ENCODE measurements at regions not wholly inside any gene's neighbourhood (a gene's known extent, or its start where the extent isn't known, plus 50 kb on each side); places are given as distances from the start of the nearest gene placed in this dataset.
"Not testable (repeated sequence)": the region's sequence is repeated elsewhere in the genome, so short reads cannot be mapped to it uniquely, and the experiment has no call there.

- not testable (repeated sequence) for H3K27ac ChIP-seq (ENCODE audit: low read depth); H3K27me3 Mint-ChIP-seq (ENCODE audit: insufficient read depth, low read depth, poor library complexity)
- peaks cover 52% of the 10 kb centered on the region for H3K9me3 Mint-ChIP-seq
Observed at GRCh38 chr13:62151724-62152123, 736.1 kb upstream of the PCDH20 start.

GRCh38 chr13:62142048-62142447 lies 726.4 kb upstream of the PCDH20 start:
- H3K4me1 ChIP-seq (ENCODE audit: insufficient read depth), result no peaks in the 10 kb centered on the region
- no peak for TF ChIP-seq ETS1 (IDR thresholded peaks at IDR 0.05)
- H3K79me2 ChIP-seq (replicated peaks; ENCODE audit: insufficient read depth), result no peaks in the 10 kb centered on the region
- H3F3A ChIP-seq (replicated peaks; ENCODE audit: low read depth), result no peaks in the 10 kb centered on the region
- DNase-seq (ENCODE audit: low spot score) (no peak), ATAC-seq (no peak)
- H3K27ac Mint-ChIP-seq, result no peak overlapping the region
- H4K20me1 ChIP-seq (replicated peaks; ENCODE audit: insufficient read depth), result no peaks in the 10 kb centered on the region
- H2AFZ ChIP-seq, result no peak overlapping the region
- no peaks in the 10 kb centered on the region for H3K27me3 ChIP-seq (ENCODE audit: insufficient read depth)
- H3K27me3 Mint-ChIP-seq (ENCODE audit: insufficient read depth, low read depth, poor library complexity), result no peaks in the 10 kb centered on the region
- 0 out of 2 replicates have a peak, but pooled peaks cover 14% of the 10 kb centered on the region for H3K9me2 ChIP-seq (ENCODE audit: insufficient read depth)
- peaks cover 40% of the 10 kb centered on the region for H3K9me3 Mint-ChIP-seq
- H3K4me2 ChIP-seq, result no peak overlapping the region
- H3K36me3 Mint-ChIP-seq (ENCODE audit: low read depth), result peaks cover 16% of the 10 kb centered on the region
- H3K27ac ChIP-seq (ENCODE audit: low read depth), result no peak overlapping the region
- H3K36me3 ChIP-seq (ENCODE audit: insufficient read depth), result no peaks in the 10 kb centered on the region
- no peak overlapping the region for H3K4me3 ChIP-seq
- H3K4me3 Mint-ChIP-seq, result no peak overlapping the region
- no peaks in the 10 kb centered on the region for H3K4me1 Mint-ChIP-seq

More at GRCh38 chr13:62151724-62152123, 736.1 kb upstream of the PCDH20 start:
- not testable (repeated sequence) for H3K9me2 ChIP-seq (ENCODE audit: insufficient read depth); H3K27ac Mint-ChIP-seq; H3F3A ChIP-seq (replicated peaks; ENCODE audit: low read depth); H3K27me3 ChIP-seq (ENCODE audit: insufficient read depth); H3K4me3 ChIP-seq; H3K4me1 ChIP-seq (ENCODE audit: insufficient read depth); H3K4me2 ChIP-seq; H4K20me1 ChIP-seq (replicated peaks; ENCODE audit: insufficient read depth); DNase-seq (ENCODE audit: low spot score); H3K4me1 Mint-ChIP-seq; H2AFZ ChIP-seq; H3K4me3 Mint-ChIP-seq; ATAC-seq; H3K79me2 ChIP-seq (replicated peaks; ENCODE audit: insufficient read depth); H3K36me3 ChIP-seq (ENCODE audit: insufficient read depth)
- H3K36me3 Mint-ChIP-seq (ENCODE audit: low read depth), result peaks cover 41% of the 10 kb centered on the region

GRCh38 chr13:62139597-62139996 lies 723.9 kb upstream of the PCDH20 start:
- no peak overlapping the region for H3K4me3 Mint-ChIP-seq
- no peak overlapping the region for H3K27ac ChIP-seq (ENCODE audit: low read depth)
- no peaks in the 10 kb centered on the region for H3F3A ChIP-seq (replicated peaks; ENCODE audit: low read depth)
- ATAC-seq (no peak), DNase-seq (ENCODE audit: low spot score) (no peak)
- peaks cover 30% of the 10 kb centered on the region for H3K9me3 Mint-ChIP-seq
- no peaks in the 10 kb centered on the region for H3K36me3 ChIP-seq (ENCODE audit: insufficient read depth)
- TF ChIP-seq ZNF462 (CRISPR knock-in tag; IDR thresholded peaks at IDR 0.05) (no peak), NANOG (IDR thresholded peaks at IDR 0.05; ENCODE audit: borderline replicate concordance) (no peak), ETS1 (IDR thresholded peaks at IDR 0.05) (no peak), CREB1 (CRISPR knock-in tag; IDR thresholded peaks at IDR 0.05; ENCODE audit: low read depth) (no peak), EZH2phosphoT487 (IDR thresholded peaks at IDR 0.05; ENCODE audit: unreplicated experiment) (no peak), POLR2AphosphoS5 (IDR thresholded peaks at IDR 0.05; ENCODE audit: low read depth) (no peak)
- H3K27me3 ChIP-seq (ENCODE audit: insufficient read depth), result no peaks in the 10 kb centered on the region
- H3K36me3 Mint-ChIP-seq (ENCODE audit: low read depth), result peaks cover 16% of the 10 kb centered on the region; the same call in 2 of the 3 replicates
- no peaks in the 10 kb centered on the region for H3K4me1 Mint-ChIP-seq
- no peaks in the 10 kb centered on the region for H3K27me3 Mint-ChIP-seq (ENCODE audit: insufficient read depth, low read depth, poor library complexity)
- no peaks in the 10 kb centered on the region for H3K4me1 ChIP-seq (ENCODE audit: insufficient read depth)
- no peak overlapping the region for H3K4me3 ChIP-seq
- H3K27ac Mint-ChIP-seq, result no peak overlapping the region
- no peaks in the 10 kb centered on the region for H4K20me1 ChIP-seq (replicated peaks; ENCODE audit: insufficient read depth)
- H3K9me2 ChIP-seq (ENCODE audit: insufficient read depth), result 0 out of 2 replicates have a peak, but pooled peaks cover 14% of the 10 kb centered on the region
- H3K79me2 ChIP-seq (replicated peaks; ENCODE audit: insufficient read depth), result no peaks in the 10 kb centered on the region
- H3K4me2 ChIP-seq, result no peak overlapping the region
- H2AFZ ChIP-seq, result no peak overlapping the region

Measured in GM23338 (cell line).